ENCODE measurements at regions not wholly inside any gene's neighbourhood (a gene's known extent, or its start where the extent isn't known, plus 50 kb on each side); places are given as distances from the start of the nearest gene placed in this dataset.

DNA sequence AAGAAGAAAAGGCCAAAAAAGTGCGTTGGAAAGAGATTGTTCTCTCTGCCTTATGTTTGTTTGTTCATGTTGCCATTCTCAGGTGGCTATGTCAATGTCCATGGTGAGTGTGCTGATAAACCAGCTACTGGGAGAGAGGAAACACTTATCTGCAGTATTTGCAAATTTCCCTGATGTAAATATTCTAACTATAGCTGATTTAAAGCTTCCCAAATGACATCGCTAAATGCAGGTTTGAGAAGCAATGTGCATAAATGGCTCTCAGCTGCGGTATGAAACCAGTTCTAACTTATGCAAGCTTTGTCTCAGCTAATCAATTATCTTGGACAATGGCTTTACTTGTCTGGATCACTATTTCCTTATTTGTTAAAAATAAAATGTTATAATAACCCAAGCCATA, 312.5 kb upstream of the ANO3 start:
- Histone ChIP-seq H4K20me1 (ENCODE audit: insufficient read depth) (no peaks in the 10 kb centered on the region), H3K4me1 (ENCODE audit: control insufficient read depth in 1 of 2, insufficient read depth in 2 of 2, low read length in 2 of 2) (no peaks in the 10 kb centered on the region), H3K9me3 (ENCODE audit: control insufficient read depth in 1 of 2, insufficient read depth in 1 of 2, low read depth in 1 of 2, low read length in 2 of 2) (no peaks in the 10 kb centered on the region; a peak in 2 of 4 replicates), H3K36me3 (ENCODE audit: control insufficient read depth in 1 of 2, insufficient read depth in 2 of 2, low read length in 2 of 2) (no peaks in the 10 kb centered on the region), H3K27ac (ENCODE audit: low read depth, low read length) (no peak overlapping the region), H3K4me3 (replicated peaks in 1 of 2; ENCODE audit: low read depth in 1 of 2, low read length in 2 of 2) (no peak overlapping the region), H3K9ac (ENCODE audit: low read length) (no peak overlapping the region), H3K9me2 (ENCODE audit: insufficient read depth) (no peaks in the 10 kb centered on the region), H3K27me3 (ENCODE audit: insufficient read depth, low read length) (no peaks in the 10 kb centered on the region), H2AFZ (ENCODE audit: low read depth, low read length, poor library complexity, severe bottlenecking) (no peak overlapping the region), H3K4me2 (ENCODE audit: low read length) (no peak overlapping the region), H3K79me2 (ENCODE audit: insufficient read depth, low read length) (no peaks in the 10 kb centered on the region)
- BruUV-seq (replicated peaks): no TSS peak
- no peak for DNase-seq (ENCODE audit: low read depth, low spot score)
- intact Hi-C loops (cut with micrococcal nuclease): no loop called here
- CTCF ChIA-PET: no interaction called here
- RAD21 ChIA-PET (ENCODE audit: low non-redundant PET in 1 of 2, low total read pairs in 2 of 2, uncharacterized antibody in 2 of 2, unreplicated experiment in 2 of 2): no interaction called here
- POLR2A ChIA-PET: no interaction called here
- no peak for ATAC-seq
- TF ChIP-seq SRF (IDR thresholded peaks at IDR 0.05; ENCODE audit: low read depth) (no peak), EGR1 (IDR thresholded peaks at IDR 0.05; ENCODE audit: low read depth) (no peak), ZBTB33 (IDR thresholded peaks at IDR 0.05; ENCODE audit: extremely low read depth, insufficient replicate concordance, low read length) (no peak), POLR2AphosphoS5 (IDR thresholded peaks at IDR 0.05; ENCODE audit: low read depth, low read length) (no peak)

- no peaks in the 10 kb centered on the region for H3K36me3 ChIP-seq (ENCODE audit: control insufficient read depth in 1 of 2, insufficient read depth in 2 of 2, low read length in 2 of 2)
- POLR2A ChIA-PET: no interaction called here
- no peaks in the 10 kb centered on the region for H3K9me2 ChIP-seq (ENCODE audit: insufficient read depth)
- H3K4me3 ChIP-seq (replicated peaks in 1 of 2; ENCODE audit: low read depth in 1 of 2, low read length in 2 of 2): no peak overlapping the region
- H4K20me1 ChIP-seq (ENCODE audit: insufficient read depth): no peaks in the 10 kb centered on the region
- no peak overlapping the region for H3K27ac ChIP-seq (ENCODE audit: low read depth, low read length)
- H3K27me3 ChIP-seq (ENCODE audit: insufficient read depth, low read length): no peaks in the 10 kb centered on the region
- ATAC-seq (no peak), DNase-seq (ENCODE audit: low read depth, low spot score) (no peak)
- no peak overlapping the region for H3K9ac ChIP-seq (ENCODE audit: low read length)
- RAD21 ChIA-PET (ENCODE audit: low non-redundant PET in 1 of 2, low total read pairs in 2 of 2, uncharacterized antibody in 2 of 2, unreplicated experiment in 2 of 2): no interaction called here
- TF ChIP-seq RAD21 (IDR thresholded peaks at IDR 0.05; ENCODE audit: low read depth) (no peak), POLR2A (IDR thresholded peaks at IDR 0.05; ENCODE audit: borderline replicate concordance, extremely low read depth, insufficient read depth, insufficient read length) (no peak), CEBPB (IDR thresholded peaks at IDR 0.05; ENCODE audit: low read depth) (no peak), FOSL1 (IDR thresholded peaks at IDR 0.05; ENCODE audit: low read depth) (no peak), SIN3A (IDR thresholded peaks at IDR 0.05; ENCODE audit: low read depth) (no peak), YY1 (IDR thresholded peaks at IDR 0.05; ENCODE audit: extremely low read depth, insufficient replicate concordance, low read depth, low read length) (no peak), POLR2AphosphoS5 (IDR thresholded peaks at IDR 0.05; ENCODE audit: low read depth, low read length) (no peak), JUND (IDR thresholded peaks at IDR 0.05) (no peak), SP1 (IDR thresholded peaks at IDR 0.05; ENCODE audit: low read depth) (no peak), EZH2 (IDR thresholded peaks at IDR 0.05) (no peak), ZNF274 (IDR thresholded peaks at IDR 0.05; ENCODE audit: low read depth, low read length) (no peak)
- TF ChIP-seq, protein P1, sequence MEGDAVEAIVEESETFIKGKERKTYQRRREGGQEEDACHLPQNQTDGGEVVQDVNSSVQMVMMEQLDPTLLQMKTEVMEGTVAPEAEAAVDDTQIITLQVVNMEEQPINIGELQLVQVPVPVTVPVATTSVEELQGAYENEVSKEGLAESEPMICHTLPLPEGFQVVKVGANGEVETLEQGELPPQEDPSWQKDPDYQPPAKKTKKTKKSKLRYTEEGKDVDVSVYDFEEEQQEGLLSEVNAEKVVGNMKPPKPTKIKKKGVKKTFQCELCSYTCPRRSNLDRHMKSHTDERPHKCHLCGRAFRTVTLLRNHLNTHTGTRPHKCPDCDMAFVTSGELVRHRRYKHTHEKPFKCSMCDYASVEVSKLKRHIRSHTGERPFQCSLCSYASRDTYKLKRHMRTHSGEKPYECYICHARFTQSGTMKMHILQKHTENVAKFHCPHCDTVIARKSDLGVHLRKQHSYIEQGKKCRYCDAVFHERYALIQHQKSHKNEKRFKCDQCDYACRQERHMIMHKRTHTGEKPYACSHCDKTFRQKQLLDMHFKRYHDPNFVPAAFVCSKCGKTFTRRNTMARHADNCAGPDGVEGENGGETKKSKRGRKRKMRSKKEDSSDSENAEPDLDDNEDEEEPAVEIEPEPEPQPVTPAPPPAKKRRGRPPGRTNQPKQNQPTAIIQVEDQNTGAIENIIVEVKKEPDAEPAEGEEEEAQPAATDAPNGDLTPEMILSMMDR (IDR thresholded peaks at IDR 0.05 in 2 of 3, conservative IDR thresholded peaks at IDR 0.05 in 1 of 3; ENCODE audit: borderline replicate concordance in 1 of 3, insufficient read depth in 1 of 3, low read depth in 2 of 3, low read length in 2 of 3): no peak
- H3K9me3 ChIP-seq (ENCODE audit: control insufficient read depth in 1 of 2, insufficient read depth in 1 of 2, low read depth in 1 of 2, low read length in 2 of 2): no peaks in the 10 kb centered on the region; a peak in 2 of 4 replicates
- no peak overlapping the region for H2AFZ ChIP-seq (ENCODE audit: low read depth, low read length, poor library complexity, severe bottlenecking)
- CTCF ChIA-PET: no interaction called here
- BruUV-seq (replicated peaks): no TSS peak
- intact Hi-C loops (cut with micrococcal nuclease): no loop called here
- no peaks in the 10 kb centered on the region for H3K4me1 ChIP-seq (ENCODE audit: control insufficient read depth in 1 of 2, insufficient read depth in 2 of 2, low read length in 2 of 2)
- no peaks in the 10 kb centered on the region for H3K79me2 ChIP-seq (ENCODE audit: insufficient read depth, low read length)
- no peak overlapping the region for H3K4me2 ChIP-seq (ENCODE audit: low read length)
These were observed 310.9 kb upstream of the ANO3 start for GRCh38 chr11:26021017-26021416.

Measured in HCT116 (cell line).